ENCODE measurements at regions not wholly inside any gene's neighbourhood (a gene's known extent, or its start where the extent isn't known, plus 50 kb on each side); places are given as distances from the start of the nearest gene placed in this dataset.

DNA sequence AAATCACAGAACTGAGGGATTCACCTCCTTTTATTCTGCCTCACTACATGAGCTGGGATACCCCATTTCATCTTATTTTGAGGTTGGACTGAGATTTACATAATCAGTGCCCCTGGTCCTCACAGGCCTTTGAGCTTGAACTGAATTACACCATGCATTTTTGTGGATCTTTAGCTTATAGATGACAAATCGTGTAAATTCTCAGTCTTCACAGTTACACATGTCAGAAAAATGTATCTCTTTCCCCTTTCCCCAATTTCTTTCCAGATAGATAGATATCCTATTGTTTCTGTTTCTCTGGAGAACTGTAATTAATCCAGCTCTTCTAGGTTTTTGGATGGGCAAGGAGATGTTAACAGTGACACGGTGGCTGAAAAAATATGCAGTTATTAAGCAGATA lies 1778.9 kb upstream of the SEL1L start:
- Histone ChIP-seq H3K27me3 (no peaks in the 10 kb centered on the region), H3K27ac (no peak overlapping the region), H3K4me1 (no peaks in the 10 kb centered on the region), H3K36me3 (no peaks in the 10 kb centered on the region), H3K4me3 (no peak overlapping the region), H3K9me3 (peaks cover 0 to 8% (median 0%) of the 10 kb centered on the region in 12 donors)
- ATAC-seq = no peak
- intact Hi-C loops (cut with DNase I) = no loop called here
- no peak for DNase-seq
- TF ChIP-seq POLR2A (IDR thresholded peaks at IDR 0.05) = no peak
- TF ChIP-seq, protein P1, sequence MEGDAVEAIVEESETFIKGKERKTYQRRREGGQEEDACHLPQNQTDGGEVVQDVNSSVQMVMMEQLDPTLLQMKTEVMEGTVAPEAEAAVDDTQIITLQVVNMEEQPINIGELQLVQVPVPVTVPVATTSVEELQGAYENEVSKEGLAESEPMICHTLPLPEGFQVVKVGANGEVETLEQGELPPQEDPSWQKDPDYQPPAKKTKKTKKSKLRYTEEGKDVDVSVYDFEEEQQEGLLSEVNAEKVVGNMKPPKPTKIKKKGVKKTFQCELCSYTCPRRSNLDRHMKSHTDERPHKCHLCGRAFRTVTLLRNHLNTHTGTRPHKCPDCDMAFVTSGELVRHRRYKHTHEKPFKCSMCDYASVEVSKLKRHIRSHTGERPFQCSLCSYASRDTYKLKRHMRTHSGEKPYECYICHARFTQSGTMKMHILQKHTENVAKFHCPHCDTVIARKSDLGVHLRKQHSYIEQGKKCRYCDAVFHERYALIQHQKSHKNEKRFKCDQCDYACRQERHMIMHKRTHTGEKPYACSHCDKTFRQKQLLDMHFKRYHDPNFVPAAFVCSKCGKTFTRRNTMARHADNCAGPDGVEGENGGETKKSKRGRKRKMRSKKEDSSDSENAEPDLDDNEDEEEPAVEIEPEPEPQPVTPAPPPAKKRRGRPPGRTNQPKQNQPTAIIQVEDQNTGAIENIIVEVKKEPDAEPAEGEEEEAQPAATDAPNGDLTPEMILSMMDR (IDR thresholded peaks at IDR 0.05) = no peak
- 78 to 89% (median 80%) methylated on average over 2 of the region's 2 CpGs for WGBS, 4 donors

- H3K4me3 ChIP-seq = no peak overlapping the region
- ATAC-seq (no peak), DNase-seq (no peak)
- 82 to 87% (median 83%) methylated on average over 2 of the region's 2 CpGs for WGBS, 4 donors
- no peak overlapping the region for H3K27ac ChIP-seq
- H3K27me3 ChIP-seq = no peaks in the 10 kb centered on the region
- TF ChIP-seq, protein P1 (IDR thresholded peaks at IDR 0.05) = no peak
- no peak for TF ChIP-seq POLR2A (IDR thresholded peaks at IDR 0.05)
- no peaks in the 10 kb centered on the region for H3K4me1 ChIP-seq
- no peaks in the 10 kb centered on the region for H3K36me3 ChIP-seq
- intact Hi-C loops (cut with DNase I) = no loop called here
- peaks cover 0 to under 1% (median 0%) of the 10 kb centered on the region in 12 donors for H3K9me3 ChIP-seq
Measured at GRCh38 chr14:83314764-83315163, 1781.1 kb upstream of the SEL1L start.

DNA sequence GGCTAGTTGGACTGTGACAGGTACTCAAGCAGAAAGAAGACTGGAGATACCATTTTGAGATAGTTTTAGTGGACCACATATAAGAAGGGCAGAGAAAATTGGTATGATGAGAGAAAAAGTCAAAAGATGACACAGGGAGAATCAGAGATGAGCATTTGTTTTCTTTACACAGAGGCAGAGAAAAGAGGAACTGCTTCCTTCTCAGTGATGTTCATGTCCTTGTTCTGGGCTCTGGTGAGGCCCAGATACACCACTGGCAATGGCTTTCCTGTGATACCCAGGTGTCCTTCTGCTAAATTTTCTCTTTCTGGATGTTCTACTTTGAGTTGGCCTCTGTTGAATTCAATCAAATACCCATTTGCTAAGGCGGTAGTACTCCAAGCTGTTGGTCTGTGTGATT lies 1782.7 kb upstream of the SEL1L start:
- Histone ChIP-seq H3K27ac (no peak overlapping the region), H3K9me3 (no peaks in the 10 kb centered on the region), H3K36me3 (no peaks in the 10 kb centered on the region), H3K4me3 (no peak overlapping the region), H3K27me3 (no peaks in the 10 kb centered on the region), H3K4me1 (no peaks in the 10 kb centered on the region)
- 79 to 93% (median 87%) methylated on average over 1 of the region's 1 CpG for WGBS, 4 donors
- intact Hi-C loops (cut with DNase I) = no loop called here
- DNase-seq (no peak), ATAC-seq (no peak)
- no peak for TF ChIP-seq POLR2A (IDR thresholded peaks at IDR 0.05)
- TF ChIP-seq, protein P1 (IDR thresholded peaks at IDR 0.05) = no peak

- no peaks in the 10 kb centered on the region for H3K36me3 ChIP-seq
- 74 to 86% (median 80%) methylated on average over 2 of the region's 2 CpGs for WGBS, 4 donors
- intact Hi-C loops (cut with DNase I) = no loop called here
- no peak for TF ChIP-seq POLR2A (IDR thresholded peaks at IDR 0.05)
- TF ChIP-seq, protein P1 (IDR thresholded peaks at IDR 0.05) = no peak
- no peak overlapping the region for H3K4me3 ChIP-seq
- no peak overlapping the region for H3K27ac ChIP-seq
- ATAC-seq (no peak), DNase-seq (no peak)
- no peaks in the 10 kb centered on the region for H3K27me3 ChIP-seq
- H3K9me3 ChIP-seq = no peaks in the 10 kb centered on the region
- no peaks in the 10 kb centered on the region for H3K4me1 ChIP-seq
Measured at GRCh38 chr14:83320837-83321236, 1787.2 kb upstream of the SEL1L start.
